ENCODE measurements at regions not wholly inside any gene's neighbourhood (a gene's known extent, or its start where the extent isn't known, plus 50 kb on each side); places are given as distances from the start of the nearest gene placed in this dataset.
"Not testable (repeated sequence)": the region's sequence is repeated elsewhere in the genome, so short reads cannot be mapped to it uniquely, and the experiment has no call there.

DNA sequence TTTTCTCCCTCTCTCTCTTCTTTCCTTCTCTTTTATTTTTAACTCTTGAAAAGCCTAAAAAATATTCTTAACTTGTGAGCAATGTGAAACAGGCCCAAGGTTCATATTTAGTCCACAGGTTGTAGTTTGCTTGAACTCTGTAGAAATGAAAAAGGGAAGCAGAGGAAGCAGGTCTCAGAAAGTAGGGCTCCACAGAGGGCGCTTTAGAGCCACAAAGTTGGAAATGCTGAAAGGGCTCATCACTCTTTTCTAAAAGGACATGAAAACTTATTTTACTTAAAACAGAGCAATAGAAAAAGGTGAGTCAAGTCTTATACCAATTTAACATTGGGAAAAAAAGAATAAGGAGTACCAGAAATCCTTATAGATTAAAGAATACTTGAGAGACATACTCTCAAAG lies 247.0 kb downstream of the USP25 start:
- Mint-ChIP-seq H3K4me3 (no peak overlapping the region), H3K4me1 (peaks cover 49% of the 10 kb centered on the region), H3K36me3 (peaks cover 5% of the 10 kb centered on the region), H3K27ac (peak overlapping the region; percentile 89), H3K9me3 (no peaks in the 10 kb centered on the region), H3K27me3 (ENCODE audit: low read depth) (no peaks in the 10 kb centered on the region)
- no peak for DNase-seq (ENCODE audit: low spot score in 2 of 2, unreplicated experiment in 2 of 2)
- no peak for TF ChIP-seq CTCF (IDR thresholded peaks at IDR 0.05; ENCODE audit: unreplicated experiment)

- Mint-ChIP-seq H3K9me3 (no peaks in the 10 kb centered on the region), H3K36me3 (peaks cover 5% of the 10 kb centered on the region), H3K4me3 (no peak overlapping the region), H3K27me3 (ENCODE audit: low read depth) (no peaks in the 10 kb centered on the region), H3K27ac (no peak overlapping the region), H3K4me1 (peaks cover 44% of the 10 kb centered on the region)
- DNase-seq (ENCODE audit: low spot score in 2 of 2, unreplicated experiment in 2 of 2): no peak
- TF ChIP-seq CTCF (IDR thresholded peaks at IDR 0.05; ENCODE audit: unreplicated experiment): no peak
Measured at GRCh38 chr21:15978215-15978738, 248.5 kb downstream of the USP25 start.

DNA sequence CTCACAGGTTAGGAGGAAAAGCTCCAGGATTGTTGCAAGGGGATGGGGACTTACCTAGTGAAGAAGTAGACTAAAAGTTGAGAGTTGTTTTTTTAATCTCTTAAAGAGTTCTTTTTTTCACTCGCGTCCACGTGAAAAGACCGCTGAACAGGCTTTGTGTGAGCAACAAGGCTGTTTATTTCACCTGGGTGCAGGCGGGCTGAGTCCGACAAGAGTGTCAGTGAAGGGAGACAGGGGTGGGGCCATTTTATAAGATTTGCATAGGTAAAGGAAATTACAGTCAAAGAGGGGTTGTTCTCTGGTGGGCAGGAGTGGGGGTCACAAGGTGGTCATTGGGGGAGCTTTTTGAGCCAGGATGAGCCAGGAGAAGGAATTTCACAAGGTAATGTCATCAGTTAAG lies 249.7 kb downstream of the USP25 start:
- H3K36me3 Mint-ChIP-seq; H3K27ac Mint-ChIP-seq; H3K9me3 Mint-ChIP-seq; H3K27me3 Mint-ChIP-seq (ENCODE audit: low read depth); DNase-seq (ENCODE audit: low spot score in 2 of 2, unreplicated experiment in 2 of 2): not testable (repeated sequence)
- Mint-ChIP-seq H3K4me3 (peak overlapping the region; percentile 6), H3K4me1 (peaks cover 53% of the 10 kb centered on the region)

DNA sequence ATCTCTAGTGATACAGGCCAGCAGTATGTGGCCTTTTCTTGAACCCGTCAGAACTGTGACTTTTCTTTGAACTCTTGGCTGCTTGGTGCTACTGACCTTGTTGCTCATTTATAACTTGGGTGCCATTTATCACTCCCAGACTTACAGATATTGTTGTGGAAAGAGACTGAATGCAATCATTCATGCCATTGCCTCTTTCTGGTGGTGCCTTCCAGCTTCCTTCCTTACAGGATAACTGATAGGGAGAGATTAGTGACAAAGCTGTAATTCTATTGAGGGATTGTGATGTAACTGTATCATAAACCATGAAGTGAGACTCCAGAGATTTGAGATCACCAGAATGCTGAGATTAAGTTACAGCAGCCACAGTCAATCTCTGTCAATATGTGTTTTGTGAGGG lies 256.5 kb downstream of the USP25 start:
- TF ChIP-seq CTCF (IDR thresholded peaks at IDR 0.05; ENCODE audit: unreplicated experiment): no peak
- Mint-ChIP-seq H3K27ac (peak overlapping the region; percentile 90), H3K4me1 (peaks cover 73% of the 10 kb centered on the region), H3K27me3 (ENCODE audit: low read depth) (no peaks in the 10 kb centered on the region), H3K4me3 (no peak overlapping the region), H3K36me3 (peaks cover 5% of the 10 kb centered on the region), H3K9me3 (peaks cover 3% of the 10 kb centered on the region)
- DNase-seq (ENCODE audit: low spot score in 2 of 2, unreplicated experiment in 2 of 2): no peak

GRCh38 chr21:15992171-15992570 lies 262.4 kb downstream of the USP25 start:
- H3K4me3 Mint-ChIP-seq: no peak overlapping the region
- H3K4me1 Mint-ChIP-seq: peaks cover 51% of the 10 kb centered on the region
- peaks cover 18% of the 10 kb centered on the region for H3K36me3 Mint-ChIP-seq
- no peak for DNase-seq (ENCODE audit: low spot score in 2 of 2, unreplicated experiment in 2 of 2)
- no peaks in the 10 kb centered on the region for H3K27me3 Mint-ChIP-seq (ENCODE audit: low read depth)
- peak overlapping the region; percentile 50 for H3K27ac Mint-ChIP-seq
- peaks cover 11% of the 10 kb centered on the region for H3K9me3 Mint-ChIP-seq
- TF ChIP-seq CTCF (IDR thresholded peaks at IDR 0.05; ENCODE audit: unreplicated experiment): no peak

GRCh38 chr21:15993951-15994350 lies 264.2 kb downstream of the USP25 start:
- peaks cover 11% of the 10 kb centered on the region for H3K9me3 Mint-ChIP-seq
- no peak overlapping the region for H3K4me3 Mint-ChIP-seq
- no peak for DNase-seq (ENCODE audit: low spot score in 2 of 2, unreplicated experiment in 2 of 2)
- H3K27ac Mint-ChIP-seq: no peak overlapping the region
- peaks cover 18% of the 10 kb centered on the region for H3K36me3 Mint-ChIP-seq
- H3K27me3 Mint-ChIP-seq (ENCODE audit: low read depth): no peaks in the 10 kb centered on the region
- H3K4me1 Mint-ChIP-seq: peaks cover 41% of the 10 kb centered on the region
- no peak for TF ChIP-seq CTCF (IDR thresholded peaks at IDR 0.05; ENCODE audit: unreplicated experiment)

Measured in mesothelial cell of epicardium (in vitro differentiated cells).